ENCODE measurements at regions not wholly inside any gene's neighbourhood (a gene's known extent, or its start where the extent isn't known, plus 50 kb on each side); places are given as distances from the start of the nearest gene placed in this dataset.

GRCh38 chr13:71051573-71051972 lies 815.4 kb downstream of the DACH1 start:
- Mint-ChIP-seq H3K4me1 (ENCODE audit: low read depth) (no peaks in the 10 kb centered on the region), H3K4me3 (ENCODE audit: unreplicated experiment) (no peak overlapping the region), H3K36me3 (ENCODE audit: low read depth) (peaks cover 2% of the 10 kb centered on the region), H3K27ac (ENCODE audit: unreplicated experiment) (no peak overlapping the region), H3K27me3 (ENCODE audit: low read depth) (no peaks in the 10 kb centered on the region), H3K9me3 (ENCODE audit: low read depth) (peaks cover 17% of the 10 kb centered on the region)
- no peak for DNase-seq (ENCODE audit: low spot score)
- no peak for TF ChIP-seq CTCF (IDR thresholded peaks at IDR 0.05)

GRCh38 chr13:71046360-71047079 lies 820.5 kb downstream of the DACH1 start:
- H3K36me3 Mint-ChIP-seq (ENCODE audit: low read depth), result no peaks in the 10 kb centered on the region
- no peak overlapping the region for H3K27ac Mint-ChIP-seq (ENCODE audit: unreplicated experiment)
- TF ChIP-seq CTCF (IDR thresholded peaks at IDR 0.05), result no peak
- no peak overlapping the region for H3K4me3 Mint-ChIP-seq (ENCODE audit: unreplicated experiment)
- no peaks in the 10 kb centered on the region for H3K9me3 Mint-ChIP-seq (ENCODE audit: low read depth)
- H3K4me1 Mint-ChIP-seq (ENCODE audit: low read depth), result no peaks in the 10 kb centered on the region
- peaks cover 3% of the 10 kb centered on the region for H3K27me3 Mint-ChIP-seq (ENCODE audit: low read depth)
- no peak for DNase-seq (ENCODE audit: low spot score)

- peaks cover 3% of the 10 kb centered on the region for H3K4me1 Mint-ChIP-seq (ENCODE audit: low read depth)
- peaks cover 3% of the 10 kb centered on the region for H3K27me3 Mint-ChIP-seq (ENCODE audit: low read depth)
- no peak for TF ChIP-seq CTCF (IDR thresholded peaks at IDR 0.05)
- H3K9me3 Mint-ChIP-seq (ENCODE audit: low read depth), result no peaks in the 10 kb centered on the region
- DNase-seq (ENCODE audit: low spot score), result no peak
- H3K36me3 Mint-ChIP-seq (ENCODE audit: low read depth), result no peaks in the 10 kb centered on the region
- H3K4me3 Mint-ChIP-seq (ENCODE audit: unreplicated experiment), result no peak overlapping the region
- H3K27ac Mint-ChIP-seq (ENCODE audit: unreplicated experiment), result no peak overlapping the region
These were observed 821.9 kb downstream of the DACH1 start for GRCh38 chr13:71045101-71045500.

- H3K4me3 Mint-ChIP-seq (ENCODE audit: unreplicated experiment), result no peak overlapping the region
- no peak for TF ChIP-seq CTCF (IDR thresholded peaks at IDR 0.05)
- no peak for DNase-seq (ENCODE audit: low spot score)
- H3K27me3 Mint-ChIP-seq (ENCODE audit: low read depth), result no peaks in the 10 kb centered on the region
- H3K36me3 Mint-ChIP-seq (ENCODE audit: low read depth), result no peaks in the 10 kb centered on the region
- peaks cover 3% of the 10 kb centered on the region for H3K9me3 Mint-ChIP-seq (ENCODE audit: low read depth)
- H3K27ac Mint-ChIP-seq (ENCODE audit: unreplicated experiment), result no peak overlapping the region
- H3K4me1 Mint-ChIP-seq (ENCODE audit: low read depth), result peaks cover 3% of the 10 kb centered on the region
These were observed 827.6 kb downstream of the DACH1 start for GRCh38 chr13:71039440-71039839.

- Mint-ChIP-seq H3K4me3 (ENCODE audit: unreplicated experiment) (no peak overlapping the region), H3K4me1 (ENCODE audit: low read depth) (no peaks in the 10 kb centered on the region), H3K9me3 (ENCODE audit: low read depth) (peaks cover 7% of the 10 kb centered on the region), H3K27me3 (ENCODE audit: low read depth) (no peaks in the 10 kb centered on the region), H3K36me3 (ENCODE audit: low read depth) (no peaks in the 10 kb centered on the region), H3K27ac (ENCODE audit: unreplicated experiment) (no peak overlapping the region)
- no peak for DNase-seq (ENCODE audit: low spot score)
- no peak for TF ChIP-seq CTCF (IDR thresholded peaks at IDR 0.05)
These were observed 833.0 kb downstream of the DACH1 start for GRCh38 chr13:71034018-71034417.
